ENCODE measurements at regions not wholly inside any gene's neighbourhood (a gene's known extent, or its start where the extent isn't known, plus 50 kb on each side); places are given as distances from the start of the nearest gene placed in this dataset.

DNA sequence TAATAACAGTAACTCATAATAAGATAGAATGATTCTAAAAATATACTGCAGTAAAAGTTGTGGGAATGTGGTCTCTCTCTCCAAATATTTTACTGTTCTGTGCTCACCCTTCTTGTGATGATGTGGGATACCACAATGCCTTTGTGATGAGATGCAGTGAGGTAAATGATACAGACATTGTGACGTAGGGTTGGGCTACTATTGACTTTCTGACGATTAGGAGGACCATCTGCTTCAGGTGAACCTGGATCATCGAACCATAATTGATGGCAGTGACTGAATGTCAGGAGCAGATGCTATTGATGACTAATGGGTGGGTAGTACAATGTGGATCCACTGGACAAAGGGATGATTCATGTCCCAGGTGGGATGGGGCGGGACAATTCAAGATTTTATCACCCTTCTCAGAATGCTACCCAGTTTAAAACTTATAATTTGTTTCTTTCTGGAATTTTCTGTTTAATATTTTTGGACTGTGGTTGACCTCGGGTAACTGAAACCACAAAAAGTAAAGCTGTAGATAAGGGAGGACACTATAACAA is 73.9 kb upstream of the ARMC3 start:
- CTCF ChIA-PET = no interaction called here
- no peaks in the 10 kb centered on the region for H3K27me3 Mint-ChIP-seq (ENCODE audit: unreplicated experiment)
- BruUV-seq (replicated peaks) = no TSS peak
- H3K9me3 Mint-ChIP-seq (ENCODE audit: low read depth, unreplicated experiment) = peaks cover 4% of the 10 kb centered on the region
- no peak overlapping the region for H3K27ac Mint-ChIP-seq (ENCODE audit: unreplicated experiment)
- peaks cover 10% of the 10 kb centered on the region for H3K4me1 Mint-ChIP-seq (ENCODE audit: low read depth, unreplicated experiment)
- intact Hi-C loops (cut with micrococcal nuclease; ENCODE audit: unreplicated experiment) = no loop called here
- no peak overlapping the region for H3K4me3 Mint-ChIP-seq (ENCODE audit: low read depth, unreplicated experiment)
- DNase-seq = no peak
- no peaks in the 10 kb centered on the region for H3K36me3 Mint-ChIP-seq (ENCODE audit: insufficient read depth, unreplicated experiment)
- no peak for TF ChIP-seq CTCF (IDR thresholded peaks at IDR 0.05; ENCODE audit: unreplicated experiment)

DNA sequence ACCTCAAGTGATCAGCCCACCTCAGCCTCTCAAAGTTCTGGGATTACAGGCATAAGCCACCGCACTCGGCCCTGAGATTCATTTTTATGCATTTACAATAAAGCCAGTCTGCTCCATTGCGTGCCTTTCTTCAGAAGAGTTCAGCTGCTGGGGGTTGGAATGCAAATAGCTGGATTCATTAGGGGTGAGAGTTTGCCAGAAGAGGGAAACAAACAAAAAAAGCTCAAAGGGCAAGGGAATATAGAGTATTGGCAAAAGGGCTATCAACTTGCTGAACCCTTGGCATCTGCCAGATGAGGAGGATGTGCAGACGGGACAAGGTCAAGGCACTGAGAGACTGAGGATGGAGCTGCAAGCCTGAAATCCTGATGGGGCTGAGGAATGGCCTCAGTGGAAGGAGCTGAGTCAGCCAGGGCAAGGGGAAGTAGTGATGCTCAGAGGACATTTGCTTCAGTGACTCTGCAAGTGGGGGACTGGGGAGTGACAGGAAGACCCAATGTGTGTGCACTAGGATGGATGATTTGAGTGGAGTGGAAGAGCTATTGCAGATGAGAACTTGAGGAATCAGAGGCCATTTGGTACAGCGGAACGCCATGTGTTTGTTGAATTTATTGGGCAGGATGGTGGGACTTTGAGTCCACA is 75.0 kb upstream of the ARMC3 start:
- Mint-ChIP-seq H3K4me3 (ENCODE audit: low read depth, unreplicated experiment) (no peak overlapping the region), H3K27ac (ENCODE audit: unreplicated experiment) (no peak overlapping the region), H3K4me1 (ENCODE audit: low read depth, unreplicated experiment) (peaks cover 15% of the 10 kb centered on the region), H3K36me3 (ENCODE audit: insufficient read depth, unreplicated experiment) (no peaks in the 10 kb centered on the region), H3K27me3 (ENCODE audit: unreplicated experiment) (no peaks in the 10 kb centered on the region), H3K9me3 (ENCODE audit: low read depth, unreplicated experiment) (no peaks in the 10 kb centered on the region)
- no peak for TF ChIP-seq CTCF (IDR thresholded peaks at IDR 0.05; ENCODE audit: unreplicated experiment)
- no TSS peak for BruUV-seq (replicated peaks)
- intact Hi-C loops (cut with micrococcal nuclease; ENCODE audit: unreplicated experiment) = no loop called here
- no peak for DNase-seq
- CTCF ChIA-PET = no interaction called here

DNA sequence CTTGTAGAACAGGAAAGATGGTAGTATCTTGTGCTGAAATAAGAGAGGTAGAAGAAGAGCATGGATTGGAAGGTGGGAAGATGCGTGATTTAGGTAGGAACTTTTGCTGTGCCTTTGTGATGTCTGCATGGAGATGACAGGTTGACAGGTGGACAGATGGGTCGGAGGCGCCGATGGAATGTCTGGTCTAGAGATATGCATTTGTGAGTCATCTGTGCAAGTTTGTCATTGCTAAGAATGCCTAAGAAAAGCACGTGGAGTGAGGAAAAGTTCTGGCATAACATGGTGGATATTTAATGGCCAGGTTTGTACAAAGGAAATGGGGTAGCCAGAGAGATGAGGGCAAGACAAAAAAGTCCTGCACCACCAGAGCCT is 76.0 kb upstream of the ARMC3 start:
- TF ChIP-seq CTCF (IDR thresholded peaks at IDR 0.05; ENCODE audit: unreplicated experiment) = no peak
- H3K27ac Mint-ChIP-seq (ENCODE audit: unreplicated experiment) = no peak overlapping the region
- intact Hi-C loops (cut with micrococcal nuclease; ENCODE audit: unreplicated experiment) = no loop called here
- no peaks in the 10 kb centered on the region for H3K36me3 Mint-ChIP-seq (ENCODE audit: insufficient read depth, unreplicated experiment)
- no peaks in the 10 kb centered on the region for H3K9me3 Mint-ChIP-seq (ENCODE audit: low read depth, unreplicated experiment)
- CTCF ChIA-PET = interaction anchor here (0.7 kb wide), 1 partner anchor 67 kb away, joined by 3 read pairs; no protein-coding TSS in a partner anchor
- no peaks in the 10 kb centered on the region for H3K27me3 Mint-ChIP-seq (ENCODE audit: unreplicated experiment)
- DNase-seq = no peak
- H3K4me3 Mint-ChIP-seq (ENCODE audit: low read depth, unreplicated experiment) = no peak overlapping the region
- BruUV-seq (replicated peaks) = no TSS peak
- peaks cover 15% of the 10 kb centered on the region for H3K4me1 Mint-ChIP-seq (ENCODE audit: low read depth, unreplicated experiment)

GRCh38 chr10:22850541-22850940 is 77.3 kb upstream of the ARMC3 start:
- DNase-seq = no peak
- Mint-ChIP-seq H3K4me1 (ENCODE audit: low read depth, unreplicated experiment) (peaks cover 15% of the 10 kb centered on the region), H3K27me3 (ENCODE audit: unreplicated experiment) (no peaks in the 10 kb centered on the region), H3K9me3 (ENCODE audit: low read depth, unreplicated experiment) (no peaks in the 10 kb centered on the region), H3K36me3 (ENCODE audit: insufficient read depth, unreplicated experiment) (no peaks in the 10 kb centered on the region), H3K4me3 (ENCODE audit: low read depth, unreplicated experiment) (no peak overlapping the region), H3K27ac (ENCODE audit: unreplicated experiment) (no peak overlapping the region)
- BruUV-seq (replicated peaks) = no TSS peak
- TF ChIP-seq CTCF (IDR thresholded peaks at IDR 0.05; ENCODE audit: unreplicated experiment) = no peak
- intact Hi-C loops (cut with micrococcal nuclease; ENCODE audit: unreplicated experiment) = no loop called here
- CTCF ChIA-PET = no interaction called here
